ENCODE measurements at regions not wholly inside any gene's neighbourhood (a gene's known extent, or its start where the extent isn't known, plus 50 kb on each side); places are given as distances from the start of the nearest gene placed in this dataset.

GRCh38 chr15:93261845-93262244 is 172.8 kb upstream of the RGMA start:
- H3K4me3 ChIP-seq (ENCODE audit: low read depth, low read length): no peak overlapping the region
- in situ Hi-C loops (cut with HindIII; ENCODE audit: low sequenced_read_pairs): no loop called here
- no peak for DNase-seq (ENCODE audit: low read depth, low spot score)
- TF ChIP-seq CTCF (IDR thresholded peaks at IDR 0.05; ENCODE audit: low read depth, low read length): no peak

- in situ Hi-C loops (cut with HindIII; ENCODE audit: low sequenced_read_pairs): no loop called here
- TF ChIP-seq CTCF (IDR thresholded peaks at IDR 0.05; ENCODE audit: low read depth, low read length): no peak
- H3K4me3 ChIP-seq (ENCODE audit: low read depth, low read length): no peak overlapping the region
- DNase-seq (ENCODE audit: low read depth, low spot score): no peak
Measured at GRCh38 chr15:93257920-93258319, 168.9 kb upstream of the RGMA start.

DNA sequence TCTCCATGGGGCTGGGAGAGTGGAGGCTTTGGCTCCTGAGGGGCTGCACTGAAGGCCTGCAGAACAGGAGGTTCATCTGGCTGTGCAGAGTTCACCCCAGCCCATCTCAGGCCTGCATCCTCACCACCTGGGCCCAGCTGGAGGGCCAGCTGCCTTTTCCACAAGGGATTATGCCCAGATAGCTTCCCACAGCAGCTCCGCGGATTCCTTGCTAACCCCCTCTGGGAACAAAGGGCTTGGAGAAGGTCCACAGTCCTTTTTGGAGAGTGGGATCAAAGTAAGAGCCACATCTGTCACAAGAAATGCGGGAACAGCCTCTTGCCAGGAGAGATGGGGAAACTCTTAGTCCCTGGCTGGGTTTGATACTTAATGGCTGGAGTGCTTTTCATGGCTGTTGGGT is 164.7 kb upstream of the RGMA start:
- in situ Hi-C loops (cut with HindIII; ENCODE audit: low sequenced_read_pairs): no loop called here
- H3K4me3 ChIP-seq (ENCODE audit: low read depth, low read length): no peak overlapping the region
- TF ChIP-seq CTCF (IDR thresholded peaks at IDR 0.05; ENCODE audit: low read depth, low read length): no peak
- no peak for DNase-seq (ENCODE audit: low read depth, low spot score)

DNA sequence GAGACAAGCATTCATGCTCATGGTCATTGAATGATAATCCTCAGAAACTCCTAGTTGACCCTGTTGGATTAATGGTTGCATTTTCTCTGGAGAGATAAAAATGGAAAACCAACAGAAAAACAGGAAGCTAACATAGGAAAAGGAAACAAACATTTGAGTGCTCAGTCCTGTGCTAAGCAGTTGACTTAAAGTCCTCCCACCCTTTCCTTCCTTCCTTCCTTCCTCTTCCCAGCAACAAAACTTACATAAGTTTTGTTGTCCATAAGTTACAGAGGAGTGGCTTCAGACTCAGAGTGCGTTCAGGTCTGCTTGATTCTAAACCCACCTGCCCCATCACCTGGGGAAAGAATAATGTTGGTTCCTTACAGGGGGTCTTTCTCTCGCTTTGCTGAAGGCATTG is 163.8 kb upstream of the RGMA start:
- in situ Hi-C loops (cut with HindIII; ENCODE audit: low sequenced_read_pairs): no loop called here
- no peak for TF ChIP-seq CTCF (IDR thresholded peaks at IDR 0.05; ENCODE audit: low read depth, low read length)

GRCh38 chr15:93250950-93251349 is 161.9 kb upstream of the RGMA start:
- DNase-seq (ENCODE audit: low read depth, low spot score): no peak
- TF ChIP-seq CTCF (IDR thresholded peaks at IDR 0.05; ENCODE audit: low read depth, low read length): no peak
- in situ Hi-C loops (cut with HindIII; ENCODE audit: low sequenced_read_pairs): no loop called here
- H3K4me3 ChIP-seq (ENCODE audit: low read depth, low read length): no peak overlapping the region

More for the DNA sequence above, 163.8 kb upstream of the RGMA start:
- H3K4me3 ChIP-seq (ENCODE audit: low read depth, low read length): no peak overlapping the region
- no peak for DNase-seq (ENCODE audit: low read depth, low spot score)

DNA sequence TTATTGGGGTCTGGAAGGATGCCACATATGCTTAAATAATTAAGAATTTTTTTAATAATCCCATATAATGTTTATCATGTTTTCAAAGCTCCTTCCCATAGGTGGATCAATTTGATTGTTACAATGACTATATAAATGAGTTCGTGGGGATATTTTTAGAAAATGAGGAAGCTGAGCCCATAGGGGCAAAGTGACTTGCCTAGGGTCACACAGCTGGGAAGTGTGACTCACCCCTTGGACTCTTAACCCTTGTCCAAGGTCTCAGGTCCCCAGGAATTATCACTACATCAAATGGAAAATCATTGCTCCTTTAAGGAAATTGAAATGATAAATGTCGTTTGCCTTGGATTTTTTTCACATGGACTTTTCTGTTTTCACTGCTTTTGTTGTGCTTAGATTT is 161.2 kb upstream of the RGMA start:
- no peak for TF ChIP-seq CTCF (IDR thresholded peaks at IDR 0.05; ENCODE audit: low read depth, low read length)
- no peak for DNase-seq (ENCODE audit: low read depth, low spot score)
- in situ Hi-C loops (cut with HindIII; ENCODE audit: low sequenced_read_pairs): no loop called here
- no peak overlapping the region for H3K4me3 ChIP-seq (ENCODE audit: low read depth, low read length)

DNA sequence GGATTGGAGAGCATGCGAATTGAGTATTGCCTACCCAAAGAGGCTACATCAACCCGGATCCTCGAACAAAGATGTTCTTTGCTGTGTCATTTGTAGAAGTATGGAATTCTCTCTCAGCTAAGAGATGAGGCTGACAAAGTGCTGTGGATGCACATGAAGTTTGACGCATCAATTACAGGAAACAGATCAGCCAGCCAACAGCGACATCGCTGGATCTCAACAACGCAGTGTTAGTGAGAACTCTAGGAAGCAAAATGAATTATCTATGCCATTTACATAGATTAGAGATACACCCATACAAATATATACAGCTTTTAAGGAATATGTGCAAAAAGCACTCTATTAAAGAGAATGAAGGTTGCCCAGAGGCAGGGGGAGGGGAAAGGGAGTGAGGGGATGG is 160.6 kb upstream of the RGMA start:
- no peak overlapping the region for H3K4me3 ChIP-seq (ENCODE audit: low read depth, low read length)
- no peak for DNase-seq (ENCODE audit: low read depth, low spot score)
- no peak for TF ChIP-seq CTCF (IDR thresholded peaks at IDR 0.05; ENCODE audit: low read depth, low read length)
- in situ Hi-C loops (cut with HindIII; ENCODE audit: low sequenced_read_pairs): no loop called here
